ENCODE measurements at regions not wholly inside any gene's neighbourhood (a gene's known extent, or its start where the extent isn't known, plus 50 kb on each side); places are given as distances from the start of the nearest gene placed in this dataset.

DNA sequence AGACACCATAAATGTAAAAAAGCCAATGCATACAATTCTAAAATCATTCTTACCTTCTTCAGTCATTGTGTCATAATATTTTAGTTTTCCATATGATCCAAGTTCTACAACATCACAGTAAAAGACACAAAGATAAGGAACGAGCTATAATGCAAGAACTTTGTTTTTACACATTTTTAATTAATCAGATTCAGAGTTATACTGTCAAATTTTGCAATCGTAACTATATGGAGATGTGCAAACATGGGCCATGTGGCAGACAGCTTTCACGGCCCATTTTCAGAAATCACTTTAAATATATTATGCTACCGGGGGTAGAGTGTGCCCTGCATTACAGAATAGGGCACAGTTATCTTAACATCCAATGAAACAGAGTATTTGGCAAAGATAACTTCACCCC is 188.4 kb downstream of the ACER2 start:
- TF ChIP-seq POLR2A (IDR thresholded peaks at IDR 0.05; ENCODE audit: low read depth, low read length), result no peak
- TF ChIP-seq POLR2AphosphoS5 (IDR thresholded peaks at IDR 0.05; ENCODE audit: low read depth, low read length), result no peak
- no peak for TF ChIP-seq TAF1 (IDR thresholded peaks at IDR 0.05; ENCODE audit: borderline replicate concordance, low read depth, low read length)
